Coronary artery (tissue), 2 donors: ENCODE measurements at regions not wholly inside any gene's neighbourhood (a gene's known extent, or its start where the extent isn't known, plus 50 kb on each side); places are given as distances from the start of the nearest gene placed in this dataset.

ENCODE experiments used
- DNase-seq: peaks from one replicate; pipeline ENCODE4 v3.0.0-alpha.2; 2017; ENCODE audit warnings: low spot score
- H3K27ac ChIP-seq, 2 donors: fragments of 200-600 bp; sonication (generic); one replicate each; pipeline ENCODE4 v1.5.1; 2016 to 2019
- H3K4me3 ChIP-seq: fragments of 200-600 bp; sonication (generic); 2 replicates; pipeline ENCODE4 v1.5.1; 2016; ENCODE audit warnings: mild to moderate bottlenecking, moderate library complexity
- TF ChIP-seq, protein P1 (sequence below): fragments of 200-600 bp; sonication (generic); IDR thresholded peaks from one replicate; pipeline ENCODE4 v1.5.1; 2019; ENCODE audit warnings: antibody characterized with exemption

GRCh38 chr15:95345867-95346266 is 984.6 kb upstream of the NR2F2 start:
- Histone ChIP-seq H3K27ac (no peak overlapping the region), H3K4me3 (no peak overlapping the region)
- no peak for DNase-seq
- TF ChIP-seq, protein P1, sequence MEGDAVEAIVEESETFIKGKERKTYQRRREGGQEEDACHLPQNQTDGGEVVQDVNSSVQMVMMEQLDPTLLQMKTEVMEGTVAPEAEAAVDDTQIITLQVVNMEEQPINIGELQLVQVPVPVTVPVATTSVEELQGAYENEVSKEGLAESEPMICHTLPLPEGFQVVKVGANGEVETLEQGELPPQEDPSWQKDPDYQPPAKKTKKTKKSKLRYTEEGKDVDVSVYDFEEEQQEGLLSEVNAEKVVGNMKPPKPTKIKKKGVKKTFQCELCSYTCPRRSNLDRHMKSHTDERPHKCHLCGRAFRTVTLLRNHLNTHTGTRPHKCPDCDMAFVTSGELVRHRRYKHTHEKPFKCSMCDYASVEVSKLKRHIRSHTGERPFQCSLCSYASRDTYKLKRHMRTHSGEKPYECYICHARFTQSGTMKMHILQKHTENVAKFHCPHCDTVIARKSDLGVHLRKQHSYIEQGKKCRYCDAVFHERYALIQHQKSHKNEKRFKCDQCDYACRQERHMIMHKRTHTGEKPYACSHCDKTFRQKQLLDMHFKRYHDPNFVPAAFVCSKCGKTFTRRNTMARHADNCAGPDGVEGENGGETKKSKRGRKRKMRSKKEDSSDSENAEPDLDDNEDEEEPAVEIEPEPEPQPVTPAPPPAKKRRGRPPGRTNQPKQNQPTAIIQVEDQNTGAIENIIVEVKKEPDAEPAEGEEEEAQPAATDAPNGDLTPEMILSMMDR: no peak

DNA sequence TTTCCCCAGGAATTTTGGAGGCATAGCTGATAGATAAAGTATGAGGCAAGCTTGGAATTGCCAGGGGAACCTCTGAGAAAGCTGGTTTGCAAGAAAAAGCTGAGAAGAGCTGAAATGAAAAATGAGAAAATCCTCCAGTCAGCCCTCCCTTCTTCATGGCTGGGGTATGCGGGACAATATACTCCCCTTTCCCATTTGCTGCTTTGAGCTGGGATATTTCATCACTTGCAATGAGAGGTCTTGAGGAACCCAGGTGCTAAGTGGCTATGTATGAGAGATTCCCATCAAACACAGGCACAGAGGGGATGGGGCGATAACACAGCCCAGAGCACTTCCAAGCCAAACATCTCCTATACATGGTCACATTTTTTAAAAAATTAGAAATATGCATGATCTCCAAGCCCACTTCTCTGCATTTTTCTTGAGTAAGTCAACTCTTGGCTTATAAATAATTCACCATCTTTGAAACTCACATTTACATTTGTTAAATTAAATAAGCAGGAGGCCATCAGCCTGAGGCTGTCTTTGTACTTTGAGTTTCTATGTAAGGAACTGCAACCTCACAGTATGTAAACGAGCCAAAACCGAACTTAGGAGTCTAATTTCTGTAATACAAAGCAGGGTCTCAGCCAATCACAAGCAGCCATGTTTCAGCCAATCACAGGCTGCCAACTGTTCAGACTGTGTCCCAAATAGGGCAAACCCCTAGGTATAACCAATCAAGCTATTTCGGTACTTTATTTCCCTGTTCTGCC is 983.6 kb upstream of the NR2F2 start:
- no peak for DNase-seq
- no peak overlapping the region for H3K27ac ChIP-seq
- no peak overlapping the region for H3K4me3 ChIP-seq
- TF ChIP-seq, protein P1: no peak

- no peak overlapping the region for H3K27ac ChIP-seq
- TF ChIP-seq, protein P1: no peak
- DNase-seq: no peak
- H3K4me3 ChIP-seq: no peak overlapping the region
Measured at GRCh38 chr15:95347837-95348236, 982.7 kb upstream of the NR2F2 start.

- no peak overlapping the region for H3K27ac ChIP-seq
- H3K4me3 ChIP-seq: no peak overlapping the region
- TF ChIP-seq, protein P1: no peak
- DNase-seq: no peak
Measured at GRCh38 chr15:95350908-95351307, 979.6 kb upstream of the NR2F2 start.

- H3K4me3 ChIP-seq: no peak overlapping the region
- DNase-seq: no peak
- no peak overlapping the region for H3K27ac ChIP-seq
- TF ChIP-seq, protein P1: no peak
Measured at GRCh38 chr15:95352631-95353187, 977.8 kb upstream of the NR2F2 start.

DNA sequence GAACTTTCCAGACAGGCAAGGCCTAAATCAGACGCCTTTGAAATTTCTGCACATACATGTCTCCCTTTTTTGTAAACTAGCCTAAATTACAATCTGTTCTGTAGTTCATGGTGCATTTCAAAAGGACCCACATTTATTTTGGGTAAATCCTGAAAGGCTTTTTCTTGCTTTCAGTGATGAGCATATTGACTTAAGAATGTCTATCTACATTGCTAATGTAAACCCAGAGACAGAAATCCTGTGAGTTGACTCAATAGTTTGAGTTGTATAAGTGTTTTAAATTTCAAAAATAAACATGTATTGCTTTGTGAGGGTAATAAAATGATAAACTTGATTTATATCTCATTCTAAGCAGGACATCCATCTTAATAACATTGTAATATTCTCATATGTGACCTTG is 977.0 kb upstream of the NR2F2 start:
- no peak overlapping the region for H3K27ac ChIP-seq
- DNase-seq: no peak
- TF ChIP-seq, protein P1: no peak
- no peak overlapping the region for H3K4me3 ChIP-seq

DNA sequence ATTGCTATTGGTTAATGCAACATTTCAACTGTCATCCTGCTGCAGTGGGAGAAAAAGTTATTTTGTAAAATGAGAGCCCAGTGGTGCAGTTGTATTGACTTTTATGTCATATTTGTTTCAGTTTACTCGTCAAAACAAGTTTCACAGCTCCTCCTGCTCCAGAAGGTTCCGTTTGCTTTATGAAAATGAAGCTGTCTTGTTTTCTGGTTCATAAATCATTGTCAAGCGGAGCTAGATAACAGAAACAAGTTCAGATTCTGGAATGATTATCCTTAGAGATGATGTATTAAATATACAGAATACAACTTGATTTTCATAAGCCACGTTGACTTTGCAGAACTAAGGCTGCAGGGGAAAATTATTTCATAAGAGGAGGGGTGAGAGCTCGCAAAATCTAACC is 970.5 kb upstream of the NR2F2 start:
- H3K4me3 ChIP-seq: no peak overlapping the region
- TF ChIP-seq, protein P1: no peak
- H3K27ac ChIP-seq: no peak overlapping the region
- DNase-seq: no peak
